HFFc6 (cell line): ENCODE measurements at regions not wholly inside any gene's neighbourhood (a gene's known extent, or its start where the extent isn't known, plus 50 kb on each side); places are given as distances from the start of the nearest gene placed in this dataset.

Experiments
- DNase-seq: peaks from one replicate; pipeline ENCODE4 v3.0.0-alpha.2; 2018
- H3K27ac Mint-ChIP-seq: 2 replicates; pipeline ENCODE4 v1.8.0; 2020; ENCODE audit warnings: mild to moderate bottlenecking, mixed read lengths
- H3K27me3 Mint-ChIP-seq: 2 replicates; pipeline ENCODE4 v1.8.0; 2021; ENCODE audit warnings: mild to moderate bottlenecking, moderate library complexity, mixed read lengths; ENCODE audit not compliant: insufficient read depth
- H3K36me3 Mint-ChIP-seq: 2 replicates; pipeline ENCODE4 v1.8.0; 2021; ENCODE audit warnings: low read depth, mixed read lengths
- H3K4me1 Mint-ChIP-seq: 2 replicates; pipeline ENCODE4 v1.8.0; 2020; ENCODE audit warnings: low read depth, mixed read lengths
- H3K4me3 Mint-ChIP-seq: 2 replicates; pipeline ENCODE4 v1.8.0; 2020; ENCODE audit warnings: mild to moderate bottlenecking, moderate library complexity, mixed read lengths
- H3K9me3 Mint-ChIP-seq: 2 replicates; pipeline ENCODE4 v1.8.0; 2020; ENCODE audit warnings: mild to moderate bottlenecking, mixed read lengths
- CTCF ChIP-seq: fragments of 200-600 bp; sonication (generic); IDR thresholded peaks from 2 replicates; pipeline ENCODE4 v1.5.0; 2021; ENCODE audit warnings: antibody characterized with exemption, mild to moderate bottlenecking

GRCh38 chr2:81672923-81673322 is 1368.4 kb upstream of the LRRTM1 start:
- DNase-seq = no peak
- Mint-ChIP-seq H3K4me3 (no peak overlapping the region), H3K4me1 (no peaks in the 10 kb centered on the region), H3K27ac (no peak overlapping the region), H3K9me3 (peaks cover 29% of the 10 kb centered on the region), H3K36me3 (no peaks in the 10 kb centered on the region), H3K27me3 (no peaks in the 10 kb centered on the region)
- TF ChIP-seq CTCF = no peak

- no peak overlapping the region for H3K27ac Mint-ChIP-seq
- no peaks in the 10 kb centered on the region for H3K27me3 Mint-ChIP-seq
- TF ChIP-seq CTCF = no peak
- DNase-seq = no peak
- no peak overlapping the region for H3K4me3 Mint-ChIP-seq
- H3K36me3 Mint-ChIP-seq = no peaks in the 10 kb centered on the region
- no peaks in the 10 kb centered on the region for H3K4me1 Mint-ChIP-seq
- peaks cover 32% of the 10 kb centered on the region for H3K9me3 Mint-ChIP-seq
These were observed 1368.0 kb upstream of the LRRTM1 start for GRCh38 chr2:81672516-81672915.

- no peak for DNase-seq
- Mint-ChIP-seq H3K36me3 (no peaks in the 10 kb centered on the region), H3K9me3 (peaks cover 33% of the 10 kb centered on the region), H3K4me1 (no peaks in the 10 kb centered on the region), H3K27me3 (no peaks in the 10 kb centered on the region), H3K4me3 (no peak overlapping the region), H3K27ac (no peak overlapping the region)
- no peak for TF ChIP-seq CTCF
These were observed 1366.3 kb upstream of the LRRTM1 start for GRCh38 chr2:81670885-81671284.

DNA sequence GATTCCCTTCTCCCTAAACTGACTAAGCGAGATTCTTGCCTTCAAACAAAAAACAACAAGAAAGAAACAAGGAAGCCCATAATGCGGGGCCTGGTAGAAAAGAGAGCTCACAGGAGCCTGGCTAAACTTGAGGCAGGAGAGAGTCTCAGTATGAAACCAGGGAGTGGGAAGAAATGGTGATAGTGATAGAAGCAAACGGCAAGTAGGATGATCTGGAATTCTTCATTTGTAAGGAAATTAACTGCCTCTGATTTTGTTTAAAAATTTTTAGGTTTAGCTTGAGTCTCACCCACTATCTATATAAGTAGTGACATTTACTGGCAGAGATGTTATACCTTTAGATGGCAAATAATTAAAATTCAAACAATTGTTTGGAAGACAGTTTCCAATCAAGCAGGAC is 1356.5 kb upstream of the LRRTM1 start:
- H3K27me3 Mint-ChIP-seq = no peaks in the 10 kb centered on the region
- no peak overlapping the region for H3K4me3 Mint-ChIP-seq
- H3K4me1 Mint-ChIP-seq = no peaks in the 10 kb centered on the region
- H3K9me3 Mint-ChIP-seq = peaks cover 39% of the 10 kb centered on the region
- TF ChIP-seq CTCF = no peak
- no peak for DNase-seq
- no peaks in the 10 kb centered on the region for H3K36me3 Mint-ChIP-seq
- H3K27ac Mint-ChIP-seq = no peak overlapping the region

- no peak overlapping the region for H3K4me3 Mint-ChIP-seq
These were observed 1353.7 kb upstream of the LRRTM1 start for GRCh38 chr2:81658227-81658626.

More at GRCh38 chr2:81658227-81658626, 1353.7 kb upstream of the LRRTM1 start:
- TF ChIP-seq CTCF = no peak
- Mint-ChIP-seq H3K9me3 (peaks cover 60% of the 10 kb centered on the region), H3K4me1 (no peaks in the 10 kb centered on the region), H3K27me3 (no peaks in the 10 kb centered on the region), H3K27ac (no peak overlapping the region), H3K36me3 (no peaks in the 10 kb centered on the region)
- DNase-seq = no peak
